HCT116 (cell line): ENCODE measurements at regions not wholly inside any gene's neighbourhood (a gene's known extent, or its start where the extent isn't known, plus 50 kb on each side); places are given as distances from the start of the nearest gene placed in this dataset.

Source experiments
- ATAC-seq: fragments of 200-7000 bp; cut with Tn5 transposase; 2 replicates; pipeline ENCODE4 v1.9.1; 2020; ENCODE audit warnings: mild to moderate bottlenecking, moderate library complexity
- BruUV-seq: library from RNA; stranded (reverse); fragments of 400-500 nt; replicated peaks from 2 replicates; lab custom pipeline; 2021; lab: Mats Ljungman, UMichigan
- CTCF ChIA-PET: fragments of 300-600 bp; sonication (Branson Sonifier 250); formaldehyde crosslinking; loops from one replicate; lab custom pipeline; 2021; ENCODE audit warnings: antibody characterized with exemption; lab: Charles Lee
- POLR2A ChIA-PET: fragments of 300-600, 350-600 bp; sonication (Branson Sonifier 250); formaldehyde crosslinking; loops from one replicate; lab custom pipeline; 2021; ENCODE audit warnings: antibody characterized with exemption; lab: Charles Lee
- RAD21 ChIA-PET, 2 experiments: fragments of 300-600 bp; sonication (Branson Sonifier 250); formaldehyde crosslinking; loops; one replicate each; lab custom pipeline; 2023; ENCODE audit warnings: low total read pairs in 2 of 2; ENCODE audit not compliant: uncharacterized antibody in 2 of 2, unreplicated experiment in 2 of 2, low non-redundant PET in 1 of 2; lab: Charles Lee
- DNase-seq: peaks from one replicate; pipeline ENCODE4 v3.0.0-alpha.2; 2010; ENCODE audit warnings: low read depth, low spot score
- H2AFZ ChIP-seq: fragments of 200-600 bp; shearing (Covaris generic), sonication (generic); 2 replicates; pipeline ENCODE4 v1.6.1; 2017; ENCODE audit warnings: low read depth, mixed run types, mixed read lengths, antibody characterized with exemption, low read length; ENCODE audit not compliant: poor library complexity, severe bottlenecking
- H3K27ac ChIP-seq: 2 replicates; pipeline ENCODE4 v1.5.1; 2012; ENCODE audit warnings: low read depth, low read length
- H3K27me3 ChIP-seq: fragments of 200-600 bp; sonication (generic); 2 replicates; pipeline ENCODE4 v1.6.1; 2016; ENCODE audit warnings: mixed run types, low read length, mixed read lengths; ENCODE audit not compliant: insufficient read depth
- H3K36me3 ChIP-seq, 2 experiments: fragments of 200-500 bp in 1 of 2; fragments of 200-600 bp in 1 of 2; sonication (Bioruptor generic) in 1 of 2; sonication (generic) in 1 of 2; 2 replicates each; pipeline versions ENCODE4 v1.5.1 to v1.6.1; 2014 to 2016; ENCODE audit warnings: low read length in 2 of 2, inconsistent platforms in 1 of 2, mixed read lengths in 1 of 2, mixed run types in 1 of 2; ENCODE audit not compliant: insufficient read depth in 2 of 2, control insufficient read depth in 1 of 2
- H3K4me1 ChIP-seq, 2 experiments: fragments of 200-600 bp in 1 of 2; sonication (generic) in 1 of 2; 2 replicates each; pipeline versions ENCODE4 v1.5.1 to v1.6.1; 2012 to 2017; ENCODE audit warnings: low read length in 2 of 2, inconsistent platforms in 1 of 2, mild to moderate bottlenecking in 1 of 2, mixed read lengths in 1 of 2, mixed run types in 1 of 2, moderate library complexity in 1 of 2; ENCODE audit not compliant: insufficient read depth in 2 of 2, control insufficient read depth in 1 of 2
- H3K4me2 ChIP-seq: fragments of 200-600 bp; sonication (generic); 2 replicates; pipeline ENCODE4 v1.6.1; 2017; ENCODE audit warnings: mixed run types, low read length, mixed read lengths
- H3K4me3 ChIP-seq, 2 experiments: fragments of 200-600 bp in 1 of 2; sonication (generic) in 1 of 2; replicated peaks in 1 of 2; 2 replicates each; pipeline ENCODE4 v1.5.1; 2011 to 2016; ENCODE audit warnings: low read length in 2 of 2, control low read depth in 1 of 2, low read depth in 1 of 2, mild to moderate bottlenecking in 1 of 2, mixed read lengths in 1 of 2, mixed run types in 1 of 2
- H3K79me2 ChIP-seq: fragments of 200-600 bp; sonication (generic); 2 replicates; pipeline ENCODE4 v1.6.1; 2017; ENCODE audit warnings: mild to moderate bottlenecking, mixed run types, low read length, moderate library complexity, mixed read lengths; ENCODE audit not compliant: insufficient read depth
- H3K9ac ChIP-seq: fragments of 200-600 bp; sonication (generic); 2 replicates; pipeline ENCODE4 v1.6.1; 2016; ENCODE audit warnings: low read length, mixed read lengths
- H3K9me2 ChIP-seq: fragments of 200-600 bp; sonication (generic), shearing (Covaris generic); 2 replicates; pipeline ENCODE4 v1.6.1; 2017; ENCODE audit warnings: mixed run types, mild to moderate bottlenecking, moderate library complexity; ENCODE audit not compliant: insufficient read depth
- H3K9me3 ChIP-seq, 2 experiments: fragments of 200-500 bp in 1 of 2; fragments of 200-600 bp in 1 of 2; sonication (Bioruptor generic) in 1 of 2; sonication (generic) in 1 of 2; 2 replicates each; pipeline ENCODE4 v1.6.1; 2014 to 2017; ENCODE audit warnings: low read length in 2 of 2, mixed read lengths in 2 of 2, inconsistent platforms in 1 of 2, low read depth in 1 of 2, mild to moderate bottlenecking in 1 of 2, mixed run types in 1 of 2, moderate library complexity in 1 of 2; ENCODE audit not compliant: control insufficient read depth in 1 of 2, insufficient read depth in 1 of 2
- H4K20me1 ChIP-seq: fragments of 200-600 bp; sonication (generic), shearing (Covaris generic); 2 replicates; pipeline ENCODE4 v1.6.1; 2017; ENCODE audit warnings: mixed run types, mild to moderate bottlenecking, moderate library complexity; ENCODE audit not compliant: insufficient read depth
- EGR1 ChIP-seq: IDR thresholded peaks from 2 replicates; pipeline ENCODE4 v1.6.1; 2012; ENCODE audit warnings: low read depth
- EZH2phosphoT487 ChIP-seq: fragments of 200-600 bp; IDR thresholded peaks from 2 replicates; pipeline ENCODE4 v1.6.1; 2018; ENCODE audit warnings: antibody characterized with exemption, borderline replicate concordance
- JUND ChIP-seq: IDR thresholded peaks from 2 replicates; pipeline ENCODE4 v1.6.1; 2012
- MAX ChIP-seq: IDR thresholded peaks from 2 replicates; pipeline ENCODE4 v1.6.1; 2012
- RAD21 ChIP-seq: IDR thresholded peaks from 2 replicates; pipeline ENCODE4 v1.6.1; 2012; ENCODE audit warnings: low read depth, mild to moderate bottlenecking
- TCF7L2 ChIP-seq: IDR thresholded peaks from 2 replicates; pipeline ENCODE4 v1.7.0; 2011; ENCODE audit warnings: borderline replicate concordance, inconsistent platforms; ENCODE audit not compliant: insufficient read depth, insufficient read length; ENCODE audit errors: extremely low read depth
- YY1 ChIP-seq: IDR thresholded peaks from 2 replicates; pipeline ENCODE4 v1.6.1; 2011; ENCODE audit warnings: low read length, low read depth, moderate library complexity, mild to moderate bottlenecking; ENCODE audit not compliant: insufficient replicate concordance; ENCODE audit errors: extremely low read depth
- intact Hi-C: fragments of 100-400 bp; cut with micrococcal nuclease; formaldehyde crosslinking; loops from 2 replicates; pipeline ENCODE4 v1.10.0; 2022
- TF ChIP-seq, protein P1 (sequence below), 3 experiments: fragments of 200-600 bp in 1 of 3; sonication (generic) in 1 of 3; IDR thresholded peaks in 2 of 3; conservative IDR thresholded peaks in 1 of 3; 2 replicates each; pipeline ENCODE4 v1.5.1; 2012 to 2017; ENCODE audit warnings: low read depth in 2 of 3, low read length in 2 of 3, antibody characterized with exemption in 1 of 3, borderline replicate concordance in 1 of 3, control low read depth in 1 of 3, mild to moderate bottlenecking in 1 of 3, mixed read lengths in 1 of 3, mixed run types in 1 of 3, moderate library complexity in 1 of 3; ENCODE audit not compliant: insufficient read depth in 1 of 3
- TF ChIP-seq, protein P2 (sequence below): IDR thresholded peaks from 2 replicates; pipeline ENCODE4 v1.6.1; 2012; ENCODE audit warnings: low read depth

- TF ChIP-seq, protein P1, sequence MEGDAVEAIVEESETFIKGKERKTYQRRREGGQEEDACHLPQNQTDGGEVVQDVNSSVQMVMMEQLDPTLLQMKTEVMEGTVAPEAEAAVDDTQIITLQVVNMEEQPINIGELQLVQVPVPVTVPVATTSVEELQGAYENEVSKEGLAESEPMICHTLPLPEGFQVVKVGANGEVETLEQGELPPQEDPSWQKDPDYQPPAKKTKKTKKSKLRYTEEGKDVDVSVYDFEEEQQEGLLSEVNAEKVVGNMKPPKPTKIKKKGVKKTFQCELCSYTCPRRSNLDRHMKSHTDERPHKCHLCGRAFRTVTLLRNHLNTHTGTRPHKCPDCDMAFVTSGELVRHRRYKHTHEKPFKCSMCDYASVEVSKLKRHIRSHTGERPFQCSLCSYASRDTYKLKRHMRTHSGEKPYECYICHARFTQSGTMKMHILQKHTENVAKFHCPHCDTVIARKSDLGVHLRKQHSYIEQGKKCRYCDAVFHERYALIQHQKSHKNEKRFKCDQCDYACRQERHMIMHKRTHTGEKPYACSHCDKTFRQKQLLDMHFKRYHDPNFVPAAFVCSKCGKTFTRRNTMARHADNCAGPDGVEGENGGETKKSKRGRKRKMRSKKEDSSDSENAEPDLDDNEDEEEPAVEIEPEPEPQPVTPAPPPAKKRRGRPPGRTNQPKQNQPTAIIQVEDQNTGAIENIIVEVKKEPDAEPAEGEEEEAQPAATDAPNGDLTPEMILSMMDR (IDR thresholded peaks at IDR 0.05 in 2 of 3, conservative IDR thresholded peaks at IDR 0.05 in 1 of 3; ENCODE audit: borderline replicate concordance in 1 of 3, insufficient read depth in 1 of 3, low read depth in 2 of 3, low read length in 2 of 3) = no peak
- TF ChIP-seq EZH2phosphoT487 (no peak), YY1 (no peak)
Observed at GRCh38 chr10:21296575-21297355, 228.7 kb downstream of the SKIDA1 start (continued).

- Histone ChIP-seq H3K9me3 (no peaks in the 10 kb centered on the region), H3K4me1 (peaks cover 35 to 40% of the 10 kb centered on the region in 2 experiments), H3K36me3 (no peaks in the 10 kb centered on the region), H3K27me3 (no peaks in the 10 kb centered on the region), H3K4me2 (peak overlapping the region; percentile 68), H3K9ac (peak overlapping the region; percentile 19; the same call in 1 of the 2 replicates), H3K27ac (peak overlapping the region; percentile 66), H3K9me2 (no peaks in the 10 kb centered on the region), H2AFZ (peak overlapping the region; percentile 37), H3K79me2 (no peaks in the 10 kb centered on the region), H3K4me3 (peak overlapping the region in 1 of 2 experiments; percentile 32; a peak in 2 of 4 replicates), H4K20me1 (no peaks in the 10 kb centered on the region)
- DNase-seq (no peak), ATAC-seq (no peak)
- ChIA-PET RAD21 (interaction anchor here in 1 of 2 experiments (1.0 kb wide), 1 partner anchor 50 kb away, joined by 3 read pairs; no protein-coding TSS in a partner anchor), CTCF (interaction anchor here (1.4 kb wide), 1 partner anchor 15 kb away, joined by 3 read pairs; no protein-coding TSS in a partner anchor), POLR2A (no interaction called here)
- intact Hi-C loops = loop anchor here (2.0 to 5.0 kb wide), 3 partner anchors 71 to 439 kb away; no protein-coding TSS in a partner anchor
- TF ChIP-seq TCF7L2 (peak; percentile 85), JUND (no peak), EZH2phosphoT487 (no peak), RAD21 (no peak), EGR1 (no peak), MAX (no peak)
- TF ChIP-seq, protein P2, sequence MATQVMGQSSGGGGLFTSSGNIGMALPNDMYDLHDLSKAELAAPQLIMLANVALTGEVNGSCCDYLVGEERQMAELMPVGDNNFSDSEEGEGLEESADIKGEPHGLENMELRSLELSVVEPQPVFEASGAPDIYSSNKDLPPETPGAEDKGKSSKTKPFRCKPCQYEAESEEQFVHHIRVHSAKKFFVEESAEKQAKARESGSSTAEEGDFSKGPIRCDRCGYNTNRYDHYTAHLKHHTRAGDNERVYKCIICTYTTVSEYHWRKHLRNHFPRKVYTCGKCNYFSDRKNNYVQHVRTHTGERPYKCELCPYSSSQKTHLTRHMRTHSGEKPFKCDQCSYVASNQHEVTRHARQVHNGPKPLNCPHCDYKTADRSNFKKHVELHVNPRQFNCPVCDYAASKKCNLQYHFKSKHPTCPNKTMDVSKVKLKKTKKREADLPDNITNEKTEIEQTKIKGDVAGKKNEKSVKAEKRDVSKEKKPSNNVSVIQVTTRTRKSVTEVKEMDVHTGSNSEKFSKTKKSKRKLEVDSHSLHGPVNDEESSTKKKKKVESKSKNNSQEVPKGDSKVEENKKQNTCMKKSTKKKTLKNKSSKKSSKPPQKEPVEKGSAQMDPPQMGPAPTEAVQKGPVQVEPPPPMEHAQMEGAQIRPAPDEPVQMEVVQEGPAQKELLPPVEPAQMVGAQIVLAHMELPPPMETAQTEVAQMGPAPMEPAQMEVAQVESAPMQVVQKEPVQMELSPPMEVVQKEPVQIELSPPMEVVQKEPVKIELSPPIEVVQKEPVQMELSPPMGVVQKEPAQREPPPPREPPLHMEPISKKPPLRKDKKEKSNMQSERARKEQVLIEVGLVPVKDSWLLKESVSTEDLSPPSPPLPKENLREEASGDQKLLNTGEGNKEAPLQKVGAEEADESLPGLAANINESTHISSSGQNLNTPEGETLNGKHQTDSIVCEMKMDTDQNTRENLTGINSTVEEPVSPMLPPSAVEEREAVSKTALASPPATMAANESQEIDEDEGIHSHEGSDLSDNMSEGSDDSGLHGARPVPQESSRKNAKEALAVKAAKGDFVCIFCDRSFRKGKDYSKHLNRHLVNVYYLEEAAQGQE = no peak
- no TSS peak for BruUV-seq
Observed at GRCh38 chr10:21293518-21294356, 231.7 kb downstream of the SKIDA1 start.
